NB4 (cell line): ENCODE measurements at regions not wholly inside any gene's neighbourhood (a gene's known extent, or its start where the extent isn't known, plus 50 kb on each side); places are given as distances from the start of the nearest gene placed in this dataset.

ENCODE experiments used
- CTCF ChIP-seq: IDR thresholded peaks from one replicate; pipeline ENCODE4 v1.5.1; 2012; ENCODE audit warnings: low read depth, low read length
- MYC ChIP-seq: IDR thresholded peaks from 2 replicates; pipeline ENCODE4 v1.6.1; 2011; ENCODE audit warnings: low read depth, low read length

GRCh38 chr1:24237750-24238395, 50.8 kb upstream of the IFNLR1 start:
- TF ChIP-seq CTCF: no peak
- TF ChIP-seq MYC: no peak
